ENCODE measurements at regions not wholly inside any gene's neighbourhood (a gene's known extent, or its start where the extent isn't known, plus 50 kb on each side); places are given as distances from the start of the nearest gene placed in this dataset.

DNA sequence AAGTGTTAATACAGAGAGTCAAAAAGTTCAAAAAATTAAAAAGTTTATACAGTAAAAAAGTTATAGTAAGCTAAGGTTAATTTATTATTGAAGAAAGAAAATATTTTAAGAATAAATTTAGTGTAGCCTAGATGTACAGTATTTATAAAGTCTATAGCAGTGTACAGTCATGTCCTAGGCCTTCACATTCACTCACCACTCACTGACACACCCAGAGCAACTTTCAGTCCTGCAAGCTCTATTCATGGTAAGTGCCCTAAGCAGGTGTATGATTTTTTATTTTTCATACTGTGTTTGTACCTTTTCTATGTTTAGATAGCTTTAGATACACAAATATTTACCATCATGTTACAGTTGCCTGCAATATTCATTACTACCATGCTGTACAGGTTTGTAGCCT, 108.9 kb downstream of the FHIP1A start:
- H3K4me3 ChIP-seq, result no peak overlapping the region
- TF ChIP-seq, protein P1, sequence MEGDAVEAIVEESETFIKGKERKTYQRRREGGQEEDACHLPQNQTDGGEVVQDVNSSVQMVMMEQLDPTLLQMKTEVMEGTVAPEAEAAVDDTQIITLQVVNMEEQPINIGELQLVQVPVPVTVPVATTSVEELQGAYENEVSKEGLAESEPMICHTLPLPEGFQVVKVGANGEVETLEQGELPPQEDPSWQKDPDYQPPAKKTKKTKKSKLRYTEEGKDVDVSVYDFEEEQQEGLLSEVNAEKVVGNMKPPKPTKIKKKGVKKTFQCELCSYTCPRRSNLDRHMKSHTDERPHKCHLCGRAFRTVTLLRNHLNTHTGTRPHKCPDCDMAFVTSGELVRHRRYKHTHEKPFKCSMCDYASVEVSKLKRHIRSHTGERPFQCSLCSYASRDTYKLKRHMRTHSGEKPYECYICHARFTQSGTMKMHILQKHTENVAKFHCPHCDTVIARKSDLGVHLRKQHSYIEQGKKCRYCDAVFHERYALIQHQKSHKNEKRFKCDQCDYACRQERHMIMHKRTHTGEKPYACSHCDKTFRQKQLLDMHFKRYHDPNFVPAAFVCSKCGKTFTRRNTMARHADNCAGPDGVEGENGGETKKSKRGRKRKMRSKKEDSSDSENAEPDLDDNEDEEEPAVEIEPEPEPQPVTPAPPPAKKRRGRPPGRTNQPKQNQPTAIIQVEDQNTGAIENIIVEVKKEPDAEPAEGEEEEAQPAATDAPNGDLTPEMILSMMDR (IDR thresholded peaks at IDR 0.05 in 8 of 11, conservative IDR thresholded peaks at IDR 0.05 in 3 of 11), result no peak
- no peak for TF ChIP-seq POLR2AphosphoS5 (IDR thresholded peaks at IDR 0.05)
- no peak for TF ChIP-seq POLR2A (IDR thresholded peaks at IDR 0.05)

DNA sequence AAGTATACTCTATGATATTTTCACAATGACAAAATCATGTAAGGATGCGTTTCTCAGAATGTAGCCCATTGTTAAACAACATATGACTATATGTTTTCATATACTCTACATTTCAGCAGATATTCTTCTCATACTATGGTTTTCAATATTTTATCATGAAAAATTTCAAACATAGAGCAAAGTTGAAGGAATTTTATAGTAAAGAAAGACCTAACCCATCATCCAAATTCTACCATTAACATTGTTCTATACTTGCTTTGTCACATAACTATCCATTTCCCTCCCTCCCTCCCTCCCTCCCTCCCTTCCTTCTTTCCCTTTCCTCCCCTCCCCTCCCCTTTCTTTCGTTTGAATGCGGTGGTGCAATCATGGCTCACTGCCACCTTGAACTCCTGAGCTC, 109.4 kb downstream of the FHIP1A start:
- Histone ChIP-seq H3K27me3 (replicated peaks in 1 of 7) (no peaks in the 10 kb centered on the region), H3K36me3 (no peaks in the 10 kb centered on the region), H3K4me1 (no peaks in the 10 kb centered on the region), H3K27ac (no peak overlapping the region), H3K9me3 (no peaks in the 10 kb centered on the region), H3K4me3 (no peak overlapping the region)
- 53 to 76% (median 66%) methylated on average over 3 of the region's 3 CpGs for WGBS, 5 donors
- TF ChIP-seq, protein P1 (IDR thresholded peaks at IDR 0.05 in 8 of 11, conservative IDR thresholded peaks at IDR 0.05 in 3 of 11), result no peak
- no peak for TF ChIP-seq POLR2A (IDR thresholded peaks at IDR 0.05)
- TF ChIP-seq POLR2AphosphoS5 (IDR thresholded peaks at IDR 0.05), result no peak
- intact Hi-C loops (cut with DNase I; ENCODE audit: low total_unique reads), result no loop called here
- no peak for DNase-seq

More for the DNA sequence above, 108.9 kb downstream of the FHIP1A start:
- DNase-seq, result no peak
- Histone ChIP-seq H3K4me1 (no peaks in the 10 kb centered on the region), H3K36me3 (no peaks in the 10 kb centered on the region), H3K9me3 (no peaks in the 10 kb centered on the region), H3K27ac (no peak overlapping the region), H3K27me3 (replicated peaks in 1 of 7) (no peaks in the 10 kb centered on the region)
- intact Hi-C loops (cut with DNase I; ENCODE audit: low total_unique reads), result no loop called here

DNA sequence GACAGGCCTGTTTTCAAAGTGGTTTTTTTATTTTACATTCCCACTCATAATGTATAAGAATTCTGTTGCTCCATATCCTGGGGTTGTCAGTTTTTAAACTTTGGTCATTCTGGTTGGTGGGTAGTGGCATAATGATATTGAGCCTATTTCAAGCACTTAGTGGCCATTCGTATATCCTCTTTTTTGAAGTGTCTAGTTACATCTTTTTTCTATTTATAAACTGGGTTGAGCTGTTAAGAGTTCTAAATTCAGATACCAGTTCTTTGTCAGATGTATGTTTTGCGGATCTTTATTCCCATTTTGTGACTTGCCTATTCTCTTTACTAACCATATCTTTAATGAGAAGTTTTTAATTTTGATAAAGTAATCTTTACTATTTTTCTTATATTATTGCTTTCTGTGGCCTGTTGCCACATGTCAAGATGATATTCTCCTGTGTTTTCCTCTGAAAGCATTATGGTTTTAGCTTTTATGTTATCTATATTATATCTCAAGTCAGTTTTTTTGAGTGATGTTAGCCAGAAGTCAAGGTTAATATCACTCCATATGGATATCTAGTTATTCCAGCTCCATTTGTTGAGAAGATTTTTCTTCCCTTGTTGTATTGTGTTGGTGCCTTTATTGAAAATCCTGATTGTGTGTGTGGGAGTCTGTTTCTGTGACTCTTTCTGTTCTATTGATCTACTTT, 110.9 kb downstream of the FHIP1A start:
- Histone ChIP-seq H3K27me3 (replicated peaks in 1 of 7) (no peaks in the 10 kb centered on the region), H3K36me3 (no peaks in the 10 kb centered on the region), H3K4me3 (no peak overlapping the region), H3K4me1 (no peaks in the 10 kb centered on the region), H3K27ac (no peak overlapping the region), H3K9me3 (no peaks in the 10 kb centered on the region)
- intact Hi-C loops (cut with DNase I; ENCODE audit: low total_unique reads), result no loop called here
- WGBS, 5 donors, result 72 to 86% (median 75%) methylated on average over 2 of the region's 2 CpGs
- TF ChIP-seq POLR2A (IDR thresholded peaks at IDR 0.05) (no peak), POLR2AphosphoS5 (IDR thresholded peaks at IDR 0.05) (no peak)
- TF ChIP-seq, protein P1 (IDR thresholded peaks at IDR 0.05 in 8 of 11, conservative IDR thresholded peaks at IDR 0.05 in 3 of 11), result no peak
- DNase-seq, result no peak

DNA sequence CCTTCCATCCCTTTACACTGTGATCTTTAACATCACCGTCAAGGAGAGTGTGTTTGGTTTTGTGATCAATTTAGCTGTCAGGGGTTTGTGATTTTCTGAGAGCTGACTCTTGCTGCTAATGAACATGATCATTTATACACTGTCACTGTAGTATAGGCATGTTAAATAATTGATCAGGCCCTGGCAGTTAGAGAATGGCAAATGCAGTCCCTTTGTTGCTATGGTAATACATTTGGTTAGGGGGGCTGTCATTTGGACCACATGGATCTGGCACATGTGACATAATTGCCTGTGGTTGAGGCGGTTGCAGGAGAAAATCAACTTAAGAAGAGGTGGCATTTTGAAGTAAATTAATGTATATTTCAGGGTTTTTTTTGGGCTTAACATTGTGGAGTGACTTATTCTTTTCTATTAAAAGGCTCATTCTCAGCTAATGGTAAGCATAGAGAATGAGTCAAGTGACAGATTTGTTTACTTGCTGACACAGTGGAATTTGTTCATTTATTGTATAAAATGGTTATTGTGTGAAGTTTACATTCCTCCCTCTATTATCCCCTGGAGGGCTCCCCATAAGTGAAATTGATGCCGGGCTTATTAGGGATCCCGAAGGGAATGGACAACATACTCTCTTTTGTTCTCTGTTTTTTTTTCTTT, 114.0 kb downstream of the FHIP1A start:
- H3K36me3 ChIP-seq, result no peaks in the 10 kb centered on the region
- no peak overlapping the region for H3K27ac ChIP-seq
- TF ChIP-seq, protein P1 (IDR thresholded peaks at IDR 0.05 in 8 of 11, conservative IDR thresholded peaks at IDR 0.05 in 3 of 11), result no peak
- TF ChIP-seq POLR2A (IDR thresholded peaks at IDR 0.05), result no peak
- TF ChIP-seq POLR2AphosphoS5 (IDR thresholded peaks at IDR 0.05), result no peak
- H3K9me3 ChIP-seq, result no peaks in the 10 kb centered on the region
- no peaks in the 10 kb centered on the region for H3K4me1 ChIP-seq
- WGBS, 5 donors, result 76 to 89% (median 86%) methylated on average over 4 of the region's 4 CpGs
- no peaks in the 10 kb centered on the region for H3K27me3 ChIP-seq (replicated peaks in 1 of 7)
- intact Hi-C loops (cut with DNase I; ENCODE audit: low total_unique reads), result no loop called here
- H3K4me3 ChIP-seq, result no peak overlapping the region
- DNase-seq, result no peak
